Liver (tissue), 8 donors: ENCODE measurements at regions not wholly inside any gene's neighbourhood (a gene's known extent, or its start where the extent isn't known, plus 50 kb on each side); places are given as distances from the start of the nearest gene placed in this dataset.

Experiments used
- DNase-seq: peaks from one replicate; pipeline ENCODE4 v3.0.0-alpha.2; 2017; ENCODE audit warnings: low spot score
- H3K27ac ChIP-seq, 2 donors: one replicate each; pipeline ENCODE4 v1.7.0; 2013; ENCODE audit warnings: inconsistent platforms in 2 of 2, low read length in 2 of 2, control low read depth in 1 of 2, low read depth in 1 of 2, mild to moderate bottlenecking in 1 of 2
- H3K27me3 ChIP-seq, 4 donors: one replicate each; pipeline versions ENCODE4 v1.6.1 to v1.7.0; 2013; ENCODE audit warnings: low read length in 3 of 4, inconsistent platforms in 1 of 4, mild to moderate bottlenecking in 1 of 4, moderate library complexity in 1 of 4; ENCODE audit not compliant: control insufficient read depth in 4 of 4, insufficient read depth in 4 of 4
- H3K36me3 ChIP-seq, 4 donors: one replicate each; pipeline versions ENCODE4 v1.6.1 to v1.7.0; 2013; ENCODE audit warnings: low read length in 3 of 4, mild to moderate bottlenecking in 3 of 4, low read depth in 1 of 4, moderate library complexity in 1 of 4; ENCODE audit not compliant: control insufficient read depth in 4 of 4, insufficient read depth in 3 of 4
- H3K4me1 ChIP-seq, 4 donors: one replicate each; pipeline versions ENCODE4 v1.6.1 to v1.7.0; 2013; ENCODE audit warnings: low read length in 3 of 4, mild to moderate bottlenecking in 3 of 4, moderate library complexity in 1 of 4; ENCODE audit not compliant: control insufficient read depth in 4 of 4, insufficient read depth in 4 of 4
- H3K4me3 ChIP-seq, 3 donors: one replicate each; pipeline versions ENCODE4 v1.6.1 to v1.7.0; 2013; ENCODE audit warnings: low read length in 3 of 3, control low read depth in 1 of 3, low read depth in 1 of 3, mild to moderate bottlenecking in 1 of 3
- H3K9ac ChIP-seq, 2 donors: one replicate each; pipeline ENCODE4 v1.7.0; 2013; ENCODE audit warnings: low read length in 2 of 2, mild to moderate bottlenecking in 2 of 2, moderate library complexity in 2 of 2, control low read depth in 1 of 2, low read depth in 1 of 2
- H3K9me3 ChIP-seq, 4 donors: one replicate each; pipeline versions ENCODE4 v1.6.1 to v1.7.0; 2013; ENCODE audit warnings: low read length in 3 of 4; ENCODE audit not compliant: control insufficient read depth in 4 of 4
- EGR1 ChIP-seq, 2 donors: IDR thresholded peaks; 2 replicates each; pipeline ENCODE4 v1.6.1; 2016 to 2018; ENCODE audit warnings: antibody characterized with exemption in 2 of 2, low read depth in 2 of 2
- FOXA2 ChIP-seq: IDR thresholded peaks from 2 replicates; pipeline ENCODE4 v1.6.1; 2016; ENCODE audit warnings: antibody characterized with exemption
- GABPA ChIP-seq, 2 donors: IDR thresholded peaks in 1 of 2; conservative IDR thresholded peaks in 1 of 2; 2 replicates each; pipeline ENCODE4 v1.6.1; 2016; ENCODE audit warnings: antibody characterized with exemption in 2 of 2, mild to moderate bottlenecking in 1 of 2, moderate library complexity in 1 of 2
- HNF4G ChIP-seq: IDR thresholded peaks from 2 replicates; pipeline ENCODE4 v1.6.1; 2016; ENCODE audit warnings: antibody characterized with exemption
- JUND ChIP-seq, 2 donors: IDR thresholded peaks; 2 replicates each; pipeline ENCODE4 v1.6.1; 2016; ENCODE audit warnings: antibody characterized with exemption in 2 of 2
- RAD21 ChIP-seq, 2 donors: IDR thresholded peaks; 2 replicates each; pipeline ENCODE4 v1.6.1; 2016; ENCODE audit warnings: antibody characterized with exemption in 2 of 2, mild to moderate bottlenecking in 2 of 2
- RXRA ChIP-seq, 2 donors: IDR thresholded peaks; 2 replicates each; pipeline ENCODE4 v1.6.1; 2017 to 2018; ENCODE audit warnings: antibody characterized with exemption in 2 of 2, mild to moderate bottlenecking in 1 of 2
- SP1 ChIP-seq: IDR thresholded peaks from 2 replicates; pipeline ENCODE4 v1.6.1; 2018; ENCODE audit warnings: antibody characterized with exemption, mild to moderate bottlenecking
- TAF1 ChIP-seq: conservative IDR thresholded peaks from 2 replicates; pipeline ENCODE4 v1.6.1; 2016; ENCODE audit warnings: antibody characterized with exemption, mild to moderate bottlenecking
- YY1 ChIP-seq: IDR thresholded peaks from 2 replicates; pipeline ENCODE4 v1.6.1; 2016; ENCODE audit warnings: antibody characterized with exemption, mild to moderate bottlenecking
- WGBS: extraction: QIAGEN DNeasy Blood & Tissue Kit; methylation state at CpG from one replicate; pipeline ENCODE4 v1.1.7; 2013; 5-methylcytosine and 5-hydroxymethylcytosine counted together
- TF ChIP-seq, protein P1 (sequence below): IDR thresholded peaks from 2 replicates; pipeline ENCODE4 v1.6.1; 2016; ENCODE audit warnings: antibody characterized with exemption
- TF ChIP-seq, protein P2 (sequence below): fragments of 150-350 bp; IDR thresholded peaks from 2 replicates; pipeline ENCODE4 v1.5.1; 2017; ENCODE audit warnings: improper control_type of control experiment, low read depth, low read length; ENCODE audit not compliant: missing input control
- TF ChIP-seq, protein P3 (sequence below): IDR thresholded peaks from 2 replicates; pipeline ENCODE4 v1.6.1; 2016; ENCODE audit warnings: antibody characterized with exemption
- TF ChIP-seq, protein P4 (sequence below): IDR thresholded peaks from 2 replicates; pipeline ENCODE4 v1.6.1; 2016; ENCODE audit warnings: antibody characterized with exemption
- donor health status: healthy.
- donor health status: healthy.
- donor health status: healthy.
- donor health status: healthy.
- donor health status: healthy.

DNA sequence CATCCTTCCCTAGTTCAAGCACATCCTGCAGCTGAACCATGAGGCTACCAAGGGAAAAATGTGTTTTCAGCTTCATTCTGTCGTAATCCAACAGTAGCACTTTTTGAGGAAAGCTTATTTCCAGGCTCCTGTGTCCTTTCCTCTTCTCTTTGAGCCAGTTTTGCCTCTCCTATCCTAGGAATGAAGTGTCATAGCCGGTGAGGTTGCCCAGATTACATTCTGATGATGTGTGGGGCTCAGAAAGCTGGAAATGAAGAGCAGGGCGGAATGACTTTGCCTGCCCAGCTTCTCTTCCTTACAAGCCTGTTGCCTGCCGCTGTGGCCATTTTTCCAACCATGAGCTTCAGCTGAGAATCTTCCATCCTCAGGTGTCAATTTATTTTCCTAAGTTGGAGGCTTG is 381.8 kb downstream of the NUAK1 start (continued):
- TF ChIP-seq, protein P1, sequence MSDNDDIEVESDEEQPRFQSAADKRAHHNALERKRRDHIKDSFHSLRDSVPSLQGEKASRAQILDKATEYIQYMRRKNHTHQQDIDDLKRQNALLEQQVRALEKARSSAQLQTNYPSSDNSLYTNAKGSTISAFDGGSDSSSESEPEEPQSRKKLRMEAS = no peak

DNA sequence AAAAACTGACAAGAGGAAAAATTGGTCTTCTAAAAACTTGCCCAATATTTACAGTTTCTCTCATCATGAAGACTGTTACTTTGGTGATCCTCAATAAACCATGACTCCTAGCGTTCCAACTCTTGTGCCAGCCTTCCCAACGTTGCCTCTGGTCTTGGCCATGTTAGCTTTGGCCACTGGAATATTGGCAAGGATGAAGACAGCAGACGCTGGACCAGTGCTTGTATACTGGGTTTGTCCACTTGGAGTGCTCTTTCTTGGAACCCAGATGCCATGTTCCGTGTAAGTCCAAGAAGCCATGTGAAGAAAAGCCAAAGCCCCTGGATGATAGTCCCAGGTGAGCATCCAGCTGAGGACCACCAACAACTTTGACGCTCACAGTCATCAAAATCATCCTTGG is 379.6 kb downstream of the NUAK1 start:
- H3K4me3 ChIP-seq = no peak overlapping the region
- WGBS = 62% methylated on average over 5 of the region's 5 CpGs
- H3K27ac ChIP-seq = no peak overlapping the region
- H3K36me3 ChIP-seq = no peaks in the 10 kb centered on the region
- no peaks in the 10 kb centered on the region for H3K27me3 ChIP-seq
- DNase-seq = no peak
- no peaks in the 10 kb centered on the region for H3K4me1 ChIP-seq
- no peaks in the 10 kb centered on the region for H3K9me3 ChIP-seq
- TF ChIP-seq TAF1 = no peak
- no peak for TF ChIP-seq EGR1 (IDR thresholded peaks at IDR 0.05; ENCODE audit: low read depth in 2 of 2)
- TF ChIP-seq, protein P2, sequence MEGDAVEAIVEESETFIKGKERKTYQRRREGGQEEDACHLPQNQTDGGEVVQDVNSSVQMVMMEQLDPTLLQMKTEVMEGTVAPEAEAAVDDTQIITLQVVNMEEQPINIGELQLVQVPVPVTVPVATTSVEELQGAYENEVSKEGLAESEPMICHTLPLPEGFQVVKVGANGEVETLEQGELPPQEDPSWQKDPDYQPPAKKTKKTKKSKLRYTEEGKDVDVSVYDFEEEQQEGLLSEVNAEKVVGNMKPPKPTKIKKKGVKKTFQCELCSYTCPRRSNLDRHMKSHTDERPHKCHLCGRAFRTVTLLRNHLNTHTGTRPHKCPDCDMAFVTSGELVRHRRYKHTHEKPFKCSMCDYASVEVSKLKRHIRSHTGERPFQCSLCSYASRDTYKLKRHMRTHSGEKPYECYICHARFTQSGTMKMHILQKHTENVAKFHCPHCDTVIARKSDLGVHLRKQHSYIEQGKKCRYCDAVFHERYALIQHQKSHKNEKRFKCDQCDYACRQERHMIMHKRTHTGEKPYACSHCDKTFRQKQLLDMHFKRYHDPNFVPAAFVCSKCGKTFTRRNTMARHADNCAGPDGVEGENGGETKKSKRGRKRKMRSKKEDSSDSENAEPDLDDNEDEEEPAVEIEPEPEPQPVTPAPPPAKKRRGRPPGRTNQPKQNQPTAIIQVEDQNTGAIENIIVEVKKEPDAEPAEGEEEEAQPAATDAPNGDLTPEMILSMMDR = no peak
- TF ChIP-seq SP1 = no peak
- TF ChIP-seq HNF4G = no peak
- no peak for TF ChIP-seq JUND (IDR thresholded peaks at IDR 0.05)
- no peak for TF ChIP-seq RXRA (IDR thresholded peaks at IDR 0.05)
- TF ChIP-seq GABPA (IDR thresholded peaks at IDR 0.05 in 1 of 2, conservative IDR thresholded peaks at IDR 0.05 in 1 of 2) = no peak
- no peak for TF ChIP-seq YY1
- TF ChIP-seq, protein P3, sequence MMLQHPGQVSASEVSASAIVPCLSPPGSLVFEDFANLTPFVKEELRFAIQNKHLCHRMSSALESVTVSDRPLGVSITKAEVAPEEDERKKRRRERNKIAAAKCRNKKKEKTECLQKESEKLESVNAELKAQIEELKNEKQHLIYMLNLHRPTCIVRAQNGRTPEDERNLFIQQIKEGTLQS = no peak
- TF ChIP-seq, protein P1 = no peak
- TF ChIP-seq RAD21 (IDR thresholded peaks at IDR 0.05) = no peak
- H3K9ac ChIP-seq = no peak overlapping the region

DNA sequence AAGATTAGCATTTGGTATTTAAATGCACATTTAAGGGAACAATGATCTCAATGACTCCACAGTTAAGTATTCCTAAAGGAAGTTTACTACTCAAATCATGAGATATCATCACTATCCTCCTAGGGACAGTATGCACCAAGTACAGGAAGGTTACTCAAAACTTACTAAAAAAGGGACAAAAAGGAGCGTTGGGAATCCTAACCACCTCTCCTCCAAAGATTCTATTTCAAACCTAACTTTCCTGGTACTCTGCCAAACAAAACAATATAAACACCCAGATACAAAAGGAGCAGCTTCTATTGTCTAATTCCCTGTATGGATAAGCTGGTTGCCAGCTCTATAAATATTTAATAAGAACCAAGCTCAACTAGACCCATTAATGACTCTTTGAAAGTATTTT is 377.7 kb downstream of the NUAK1 start:
- Histone ChIP-seq H3K27ac (no peak overlapping the region), H3K9me3 (no peaks in the 10 kb centered on the region), H3K27me3 (no peaks in the 10 kb centered on the region), H3K9ac (no peak overlapping the region), H3K4me3 (no peak overlapping the region), H3K36me3 (no peaks in the 10 kb centered on the region), H3K4me1 (no peaks in the 10 kb centered on the region)
- no peak for TF ChIP-seq HNF4G
- TF ChIP-seq YY1 = no peak
- no peak for TF ChIP-seq JUND (IDR thresholded peaks at IDR 0.05)
- TF ChIP-seq FOXA2 = no peak
- TF ChIP-seq, protein P2 = no peak
- TF ChIP-seq, protein P4, sequence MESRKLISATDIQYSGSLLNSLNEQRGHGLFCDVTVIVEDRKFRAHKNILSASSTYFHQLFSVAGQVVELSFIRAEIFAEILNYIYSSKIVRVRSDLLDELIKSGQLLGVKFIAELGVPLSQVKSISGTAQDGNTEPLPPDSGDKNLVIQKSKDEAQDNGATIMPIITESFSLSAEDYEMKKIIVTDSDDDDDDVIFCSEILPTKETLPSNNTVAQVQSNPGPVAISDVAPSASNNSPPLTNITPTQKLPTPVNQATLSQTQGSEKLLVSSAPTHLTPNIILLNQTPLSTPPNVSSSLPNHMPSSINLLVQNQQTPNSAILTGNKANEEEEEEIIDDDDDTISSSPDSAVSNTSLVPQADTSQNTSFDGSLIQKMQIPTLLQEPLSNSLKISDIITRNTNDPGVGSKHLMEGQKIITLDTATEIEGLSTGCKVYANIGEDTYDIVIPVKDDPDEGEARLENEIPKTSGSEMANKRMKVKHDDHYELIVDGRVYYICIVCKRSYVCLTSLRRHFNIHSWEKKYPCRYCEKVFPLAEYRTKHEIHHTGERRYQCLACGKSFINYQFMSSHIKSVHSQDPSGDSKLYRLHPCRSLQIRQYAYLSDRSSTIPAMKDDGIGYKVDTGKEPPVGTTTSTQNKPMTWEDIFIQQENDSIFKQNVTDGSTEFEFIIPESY = no peak
- no peak for TF ChIP-seq RAD21 (IDR thresholded peaks at IDR 0.05)
- TF ChIP-seq TAF1 = no peak
- no peak for TF ChIP-seq GABPA (IDR thresholded peaks at IDR 0.05 in 1 of 2, conservative IDR thresholded peaks at IDR 0.05 in 1 of 2)
- TF ChIP-seq RXRA (IDR thresholded peaks at IDR 0.05) = no peak
- 79% methylated on average over 1 of the region's 1 CpG for WGBS
- DNase-seq = no peak
